SK-N-SH (cell line): ENCODE measurements at regions not wholly inside any gene's neighbourhood (a gene's known extent, or its start where the extent isn't known, plus 50 kb on each side); places are given as distances from the start of the nearest gene placed in this dataset.

Experiments
- CTCF ChIA-PET: fragments of 300-600, 350-600 bp; formaldehyde crosslinking; extraction: SDS; loops from one replicate; lab custom pipeline; 2021; lab: Yijun Ruan, JAX
- POLR2A ChIA-PET: fragments of 350-600 bp; sonication (Branson Sonifier 250); formaldehyde crosslinking; extraction: SDS; loops from one replicate; lab custom pipeline; 2020; ENCODE audit warnings: antibody characterized with exemption, inconsistent platforms; lab: Yijun Ruan, JAX
- DNase-seq: peaks from one replicate; pipeline ENCODE4 v3.0.0; 2012
- H2AFZ ChIP-seq: fragments of 200-600 bp; sonication (generic); 2 replicates; pipeline ENCODE4 v1.8.1; 2016; ENCODE audit warnings: antibody characterized with exemption, mild to moderate bottlenecking, low read depth
- H3F3A ChIP-seq: fragments of 200-600 bp; sonication (generic); replicated peaks from 2 replicates; pipeline ENCODE3; 2016; ENCODE audit warnings: antibody characterized with exemption, mild to moderate bottlenecking; ENCODE audit not compliant: insufficient read depth
- H3K27ac ChIP-seq, 2 experiments: fragments of 200-500 bp in 1 of 2; fragments of 200-600 bp in 1 of 2; sonication (Bioruptor generic) in 1 of 2; sonication (generic), shearing (Covaris generic) in 1 of 2; 2 replicates each; pipeline versions ENCODE4 v1.5.1 to v1.6.1; 2014 to 2016; ENCODE audit warnings: low read depth in 2 of 2, inconsistent platforms in 1 of 2, low read length in 1 of 2, mild to moderate bottlenecking in 1 of 2, mixed read lengths in 1 of 2
- H3K27me3 ChIP-seq: fragments of 200-600 bp; sonication (generic), shearing (Covaris generic); 2 replicates; pipeline ENCODE4 v1.6.1; 2016; ENCODE audit warnings: mixed run types; ENCODE audit not compliant: insufficient read depth
- H3K36me3 ChIP-seq, 2 experiments: fragments of 200-500 bp in 1 of 2; fragments of 200-600 bp in 1 of 2; sonication (Bioruptor generic) in 1 of 2; sonication (generic) in 1 of 2; replicated peaks in 1 of 2; 2 replicates each; pipeline versions ENCODE3 to v1.5.1; 2014 to 2016; ENCODE audit warnings: low read length in 1 of 2, mild to moderate bottlenecking in 1 of 2; ENCODE audit not compliant: insufficient read depth in 2 of 2, control insufficient read depth in 1 of 2
- H3K4me1 ChIP-seq, 2 experiments: fragments of 200-500 bp in 1 of 2; fragments of 200-600 bp in 1 of 2; sonication (Bioruptor generic) in 1 of 2; sonication (generic), shearing (Covaris generic) in 1 of 2; 2 replicates each; pipeline versions ENCODE4 v1.5.1 to v1.6.1; 2014 to 2016; ENCODE audit warnings: low read depth in 1 of 2, low read length in 1 of 2, mixed run types in 1 of 2; ENCODE audit not compliant: insufficient read depth in 2 of 2, control insufficient read depth in 1 of 2
- H3K4me2 ChIP-seq: fragments of 200-600 bp; sonication (generic), shearing (Covaris generic); 2 replicates; pipeline ENCODE4 v1.6.1; 2017; ENCODE audit warnings: mixed run types
- H3K4me3 ChIP-seq, 2 experiments: fragments of 200-500 bp in 1 of 2; fragments of 200-600 bp in 1 of 2; sonication (Bioruptor generic) in 1 of 2; sonication (generic), shearing (Covaris generic) in 1 of 2; 2 replicates each; pipeline versions ENCODE4 v1.5.1 to v1.8.1; 2014 to 2016; ENCODE audit warnings: low read depth in 2 of 2, inconsistent platforms in 1 of 2, low read length in 1 of 2, mild to moderate bottlenecking in 1 of 2, mixed read lengths in 1 of 2, moderate library complexity in 1 of 2
- H3K79me2 ChIP-seq: fragments of 200-600 bp; sonication (generic); 2 replicates; pipeline ENCODE4 v1.8.1; 2017; ENCODE audit warnings: mild to moderate bottlenecking; ENCODE audit not compliant: insufficient read depth
- H3K9ac ChIP-seq: fragments of 200-600 bp; sonication (generic); 2 replicates; pipeline ENCODE4 v1.6.1; 2017; ENCODE audit warnings: mixed run types
- H3K9me2 ChIP-seq: fragments of 200-600 bp; sonication (generic); 2 replicates; pipeline ENCODE4 v1.6.1; 2017; ENCODE audit warnings: mixed run types
- H3K9me3 ChIP-seq: fragments of 200-600 bp; sonication (generic); 2 replicates; pipeline ENCODE4 v1.6.1; 2017; ENCODE audit warnings: mixed run types, mild to moderate bottlenecking, moderate library complexity
- H4K20me1 ChIP-seq: fragments of 200-600 bp; sonication (generic); 2 replicates; pipeline ENCODE4 v1.6.1; 2017; ENCODE audit warnings: mild to moderate bottlenecking, mixed run types; ENCODE audit not compliant: insufficient read depth
- CHD2 ChIP-seq: fragments of 150-350 bp; IDR thresholded peaks from 2 replicates; pipeline ENCODE4 v1.6.1; 2018; ENCODE audit warnings: low read length; ENCODE audit not compliant: partially characterized antibody
- EP300 ChIP-seq, 2 experiments: IDR thresholded peaks; 2 replicates each; pipeline versions ENCODE4 v1.4.0 to v1.6.1; 2012; ENCODE audit warnings: borderline replicate concordance in 1 of 2, low read depth in 1 of 2, low read length in 1 of 2
- EZH2phosphoT487 ChIP-seq: fragments of 200-600 bp; sonication (generic); IDR thresholded peaks from 2 replicates; pipeline ENCODE4 v1.6.1; 2017; ENCODE audit warnings: low read depth, mixed run types, mild to moderate bottlenecking, antibody characterized with exemption, moderate library complexity, borderline replicate concordance
- FOSL2 ChIP-seq: IDR thresholded peaks from 2 replicates; pipeline ENCODE4 v1.4.0; 2012; ENCODE audit warnings: low read depth, mild to moderate bottlenecking, moderate library complexity, borderline replicate concordance
- GATA2 ChIP-seq: sonication (generic); formaldehyde crosslinking; IDR thresholded peaks from 2 replicates; pipeline ENCODE4 v1.5.0; 2020; ENCODE audit warnings: mild to moderate bottlenecking, missing genetic modification reagents
- JUND ChIP-seq: IDR thresholded peaks from 2 replicates; pipeline ENCODE4 v1.4.0; 2012
- MEF2A ChIP-seq: IDR thresholded peaks from 2 replicates; pipeline ENCODE4 v1.4.0; 2012; ENCODE audit warnings: low read depth, borderline replicate concordance
- NFIC ChIP-seq: IDR thresholded peaks from 2 replicates; pipeline ENCODE4 v1.4.0; 2012; ENCODE audit warnings: borderline replicate concordance
- RAD21 ChIP-seq: IDR thresholded peaks from 2 replicates; pipeline ENCODE4 v1.6.1; 2012; ENCODE audit warnings: mild to moderate bottlenecking, low read length
- RFX5 ChIP-seq: IDR thresholded peaks from 2 replicates; pipeline ENCODE4 v1.6.1; 2012; ENCODE audit warnings: mild to moderate bottlenecking, improper control_type of control experiment, low read length
- RXRA ChIP-seq: IDR thresholded peaks from 2 replicates; pipeline ENCODE4 v1.4.0; 2012; ENCODE audit warnings: low read depth, mild to moderate bottlenecking, borderline replicate concordance
- WGBS: methylation state at CpG from one replicate; pipeline ENCODE4 v1.1.6; 2017; ENCODE audit warnings: low lambda C conversion rate; 5-methylcytosine and 5-hydroxymethylcytosine counted together
- TF ChIP-seq, protein P1 (sequence below): IDR thresholded peaks from 2 replicates; pipeline ENCODE4 v1.6.1; 2012; ENCODE audit warnings: mild to moderate bottlenecking, low read depth, low read length, moderate library complexity
- TF ChIP-seq, protein P2 (sequence below): fragments of 150-350 bp; IDR thresholded peaks from 2 replicates; pipeline ENCODE4 v1.6.1; 2016; ENCODE audit warnings: mild to moderate bottlenecking, low read depth, low read length
- TF ChIP-seq, protein P3 (sequence below): IDR thresholded peaks from 2 replicates; pipeline ENCODE4 v1.4.0; 2012; ENCODE audit warnings: low read depth
- TF ChIP-seq, protein P4 (sequence below): fragments of 200-600 bp; sonication (generic); IDR thresholded peaks from 2 replicates; pipeline ENCODE4 v1.6.1; 2017; ENCODE audit warnings: antibody characterized with exemption, mild to moderate bottlenecking, moderate library complexity
- TF ChIP-seq, protein P5 (sequence below): IDR thresholded peaks from 2 replicates; pipeline ENCODE4 v1.4.0; 2012; ENCODE audit warnings: low read depth, borderline replicate concordance

DNA sequence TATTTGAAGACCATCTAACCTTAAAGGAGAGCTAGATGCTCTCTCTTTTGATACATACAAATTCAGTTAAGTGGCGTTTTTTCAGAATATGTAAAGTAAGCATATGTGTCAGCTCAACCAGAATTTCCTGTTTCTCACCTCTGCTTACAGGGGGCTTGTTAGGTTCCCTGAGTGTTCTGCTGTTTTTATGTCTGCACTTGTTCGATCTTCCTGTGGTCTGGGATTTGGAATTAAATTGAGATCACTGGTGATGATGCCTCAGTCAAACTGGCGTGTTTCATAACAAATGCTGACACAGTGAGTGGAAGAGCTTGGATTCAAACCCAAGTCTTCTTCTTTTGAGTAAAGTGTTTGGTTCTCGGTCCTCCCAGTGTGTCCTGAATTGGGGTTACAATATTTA lies 348.3 kb upstream of the AKR1E2 start (continued):
- TF ChIP-seq, protein P1, sequence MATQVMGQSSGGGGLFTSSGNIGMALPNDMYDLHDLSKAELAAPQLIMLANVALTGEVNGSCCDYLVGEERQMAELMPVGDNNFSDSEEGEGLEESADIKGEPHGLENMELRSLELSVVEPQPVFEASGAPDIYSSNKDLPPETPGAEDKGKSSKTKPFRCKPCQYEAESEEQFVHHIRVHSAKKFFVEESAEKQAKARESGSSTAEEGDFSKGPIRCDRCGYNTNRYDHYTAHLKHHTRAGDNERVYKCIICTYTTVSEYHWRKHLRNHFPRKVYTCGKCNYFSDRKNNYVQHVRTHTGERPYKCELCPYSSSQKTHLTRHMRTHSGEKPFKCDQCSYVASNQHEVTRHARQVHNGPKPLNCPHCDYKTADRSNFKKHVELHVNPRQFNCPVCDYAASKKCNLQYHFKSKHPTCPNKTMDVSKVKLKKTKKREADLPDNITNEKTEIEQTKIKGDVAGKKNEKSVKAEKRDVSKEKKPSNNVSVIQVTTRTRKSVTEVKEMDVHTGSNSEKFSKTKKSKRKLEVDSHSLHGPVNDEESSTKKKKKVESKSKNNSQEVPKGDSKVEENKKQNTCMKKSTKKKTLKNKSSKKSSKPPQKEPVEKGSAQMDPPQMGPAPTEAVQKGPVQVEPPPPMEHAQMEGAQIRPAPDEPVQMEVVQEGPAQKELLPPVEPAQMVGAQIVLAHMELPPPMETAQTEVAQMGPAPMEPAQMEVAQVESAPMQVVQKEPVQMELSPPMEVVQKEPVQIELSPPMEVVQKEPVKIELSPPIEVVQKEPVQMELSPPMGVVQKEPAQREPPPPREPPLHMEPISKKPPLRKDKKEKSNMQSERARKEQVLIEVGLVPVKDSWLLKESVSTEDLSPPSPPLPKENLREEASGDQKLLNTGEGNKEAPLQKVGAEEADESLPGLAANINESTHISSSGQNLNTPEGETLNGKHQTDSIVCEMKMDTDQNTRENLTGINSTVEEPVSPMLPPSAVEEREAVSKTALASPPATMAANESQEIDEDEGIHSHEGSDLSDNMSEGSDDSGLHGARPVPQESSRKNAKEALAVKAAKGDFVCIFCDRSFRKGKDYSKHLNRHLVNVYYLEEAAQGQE, result no peak
- no peak for TF ChIP-seq RXRA
- TF ChIP-seq, protein P2, sequence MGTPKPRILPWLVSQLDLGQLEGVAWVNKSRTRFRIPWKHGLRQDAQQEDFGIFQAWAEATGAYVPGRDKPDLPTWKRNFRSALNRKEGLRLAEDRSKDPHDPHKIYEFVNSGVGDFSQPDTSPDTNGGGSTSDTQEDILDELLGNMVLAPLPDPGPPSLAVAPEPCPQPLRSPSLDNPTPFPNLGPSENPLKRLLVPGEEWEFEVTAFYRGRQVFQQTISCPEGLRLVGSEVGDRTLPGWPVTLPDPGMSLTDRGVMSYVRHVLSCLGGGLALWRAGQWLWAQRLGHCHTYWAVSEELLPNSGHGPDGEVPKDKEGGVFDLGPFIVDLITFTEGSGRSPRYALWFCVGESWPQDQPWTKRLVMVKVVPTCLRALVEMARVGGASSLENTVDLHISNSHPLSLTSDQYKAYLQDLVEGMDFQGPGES, result no peak
- TF ChIP-seq GATA2 (CRISPR knock-in tag), result no peak

DNA sequence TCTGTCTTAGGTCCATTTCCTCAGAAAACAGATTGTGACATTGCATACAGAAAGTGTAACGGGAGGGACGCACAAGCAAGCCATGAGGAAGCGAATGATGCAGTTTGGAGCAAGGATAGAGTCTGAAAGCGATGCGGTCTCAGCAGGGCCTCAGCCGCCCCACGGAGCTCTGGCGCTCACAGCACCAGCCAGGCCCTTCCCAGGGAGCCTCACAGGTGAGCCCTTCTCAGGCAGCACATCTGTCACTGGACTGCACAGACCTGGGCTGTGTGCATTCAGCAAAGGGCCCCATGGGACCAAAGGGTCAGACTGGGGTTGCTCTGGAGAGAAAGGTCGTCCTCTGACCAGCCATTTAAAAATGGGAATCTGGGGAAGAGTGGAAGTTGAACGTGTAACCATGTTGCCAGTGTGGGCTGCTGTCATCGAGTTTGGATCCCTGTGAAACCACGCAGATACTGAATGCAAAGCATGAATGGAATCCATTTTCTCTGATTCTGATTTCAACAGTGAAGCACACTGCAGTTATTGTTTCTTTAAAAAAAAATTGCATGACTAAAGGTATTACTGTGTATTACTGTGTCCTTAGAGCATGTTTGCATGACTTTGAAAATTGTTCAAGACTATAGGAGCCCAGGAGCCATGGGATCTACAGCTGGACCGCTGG lies 350.0 kb upstream of the AKR1E2 start:
- no peaks in the 10 kb centered on the region for H3K36me3 ChIP-seq
- H3K9ac ChIP-seq, result no peak overlapping the region
- 96% methylated on average over 9 of the region's 13 CpGs for WGBS
- no peaks in the 10 kb centered on the region for H4K20me1 ChIP-seq
- no peaks in the 10 kb centered on the region for H3K79me2 ChIP-seq
- no peaks in the 10 kb centered on the region for H3K9me3 ChIP-seq
- H3K9me2 ChIP-seq, result no peaks in the 10 kb centered on the region
- no peak overlapping the region for H3K4me2 ChIP-seq
- TF ChIP-seq MEF2A (no peak), EP300 (IDR thresholded peaks at IDR 0.05; ENCODE audit: borderline replicate concordance in 1 of 2, low read depth in 1 of 2, low read length in 1 of 2) (no peak), FOSL2 (no peak), CHD2 (no peak), NFIC (no peak), RFX5 (no peak), JUND (no peak), RAD21 (no peak), EZH2phosphoT487 (no peak)
- TF ChIP-seq, protein P3, sequence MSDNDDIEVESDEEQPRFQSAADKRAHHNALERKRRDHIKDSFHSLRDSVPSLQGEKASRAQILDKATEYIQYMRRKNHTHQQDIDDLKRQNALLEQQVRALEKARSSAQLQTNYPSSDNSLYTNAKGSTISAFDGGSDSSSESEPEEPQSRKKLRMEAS, result no peak
- TF ChIP-seq, protein P4, sequence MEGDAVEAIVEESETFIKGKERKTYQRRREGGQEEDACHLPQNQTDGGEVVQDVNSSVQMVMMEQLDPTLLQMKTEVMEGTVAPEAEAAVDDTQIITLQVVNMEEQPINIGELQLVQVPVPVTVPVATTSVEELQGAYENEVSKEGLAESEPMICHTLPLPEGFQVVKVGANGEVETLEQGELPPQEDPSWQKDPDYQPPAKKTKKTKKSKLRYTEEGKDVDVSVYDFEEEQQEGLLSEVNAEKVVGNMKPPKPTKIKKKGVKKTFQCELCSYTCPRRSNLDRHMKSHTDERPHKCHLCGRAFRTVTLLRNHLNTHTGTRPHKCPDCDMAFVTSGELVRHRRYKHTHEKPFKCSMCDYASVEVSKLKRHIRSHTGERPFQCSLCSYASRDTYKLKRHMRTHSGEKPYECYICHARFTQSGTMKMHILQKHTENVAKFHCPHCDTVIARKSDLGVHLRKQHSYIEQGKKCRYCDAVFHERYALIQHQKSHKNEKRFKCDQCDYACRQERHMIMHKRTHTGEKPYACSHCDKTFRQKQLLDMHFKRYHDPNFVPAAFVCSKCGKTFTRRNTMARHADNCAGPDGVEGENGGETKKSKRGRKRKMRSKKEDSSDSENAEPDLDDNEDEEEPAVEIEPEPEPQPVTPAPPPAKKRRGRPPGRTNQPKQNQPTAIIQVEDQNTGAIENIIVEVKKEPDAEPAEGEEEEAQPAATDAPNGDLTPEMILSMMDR, result no peak
- TF ChIP-seq, protein P5, sequence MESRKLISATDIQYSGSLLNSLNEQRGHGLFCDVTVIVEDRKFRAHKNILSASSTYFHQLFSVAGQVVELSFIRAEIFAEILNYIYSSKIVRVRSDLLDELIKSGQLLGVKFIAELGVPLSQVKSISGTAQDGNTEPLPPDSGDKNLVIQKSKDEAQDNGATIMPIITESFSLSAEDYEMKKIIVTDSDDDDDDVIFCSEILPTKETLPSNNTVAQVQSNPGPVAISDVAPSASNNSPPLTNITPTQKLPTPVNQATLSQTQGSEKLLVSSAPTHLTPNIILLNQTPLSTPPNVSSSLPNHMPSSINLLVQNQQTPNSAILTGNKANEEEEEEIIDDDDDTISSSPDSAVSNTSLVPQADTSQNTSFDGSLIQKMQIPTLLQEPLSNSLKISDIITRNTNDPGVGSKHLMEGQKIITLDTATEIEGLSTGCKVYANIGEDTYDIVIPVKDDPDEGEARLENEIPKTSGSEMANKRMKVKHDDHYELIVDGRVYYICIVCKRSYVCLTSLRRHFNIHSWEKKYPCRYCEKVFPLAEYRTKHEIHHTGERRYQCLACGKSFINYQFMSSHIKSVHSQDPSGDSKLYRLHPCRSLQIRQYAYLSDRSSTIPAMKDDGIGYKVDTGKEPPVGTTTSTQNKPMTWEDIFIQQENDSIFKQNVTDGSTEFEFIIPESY, result no peak
- H3K4me1 ChIP-seq, result peaks cover 0 to 6% of the 10 kb centered on the region in 2 experiments; a peak in 2 of 4 replicates
- CTCF ChIA-PET, result no interaction called here
- H3K4me3 ChIP-seq, result no peak overlapping the region
- H2AFZ ChIP-seq, result no peak overlapping the region
- peaks cover 7% of the 10 kb centered on the region for H3F3A ChIP-seq
- POLR2A ChIA-PET, result no interaction called here
- DNase-seq, result no peak
- H3K27ac ChIP-seq, result no peak overlapping the region
- H3K27me3 ChIP-seq, result no peaks in the 10 kb centered on the region
